GM23338 (cell line): ENCODE measurements at regions not wholly inside any gene's neighbourhood (a gene's known extent, or its start where the extent isn't known, plus 50 kb on each side); places are given as distances from the start of the nearest gene placed in this dataset.

Experiments
- ATAC-seq: fragments of 200-7000 bp; cut with Tn5 transposase; 3 replicates; pipeline ENCODE4 v1.9.1; 2020
- DNase-seq: peaks from one replicate; pipeline ENCODE4 v3.0.0-alpha.2; 2015; ENCODE audit warnings: low spot score
- H2AFZ ChIP-seq: fragments of 200-600 bp; sonication (generic); 2 replicates; pipeline ENCODE4 v1.8.0; 2016; ENCODE audit warnings: antibody characterized with exemption, mild to moderate bottlenecking, moderate library complexity
- H3F3A ChIP-seq: fragments of 200-600 bp; sonication (generic); replicated peaks from 2 replicates; pipeline ENCODE4 v1.8.0; 2017; ENCODE audit warnings: antibody characterized with exemption, mixed run types, low read depth
- H3K27ac ChIP-seq: fragments of 200-600 bp; sonication (generic); 2 replicates; pipeline ENCODE4 v1.6.1; 2016; ENCODE audit warnings: low read depth
- H3K27me3 ChIP-seq: fragments of 200-600 bp; sonication (generic); 2 replicates; pipeline ENCODE4 v1.8.0; 2016; ENCODE audit warnings: mild to moderate bottlenecking, mixed run types, moderate library complexity; ENCODE audit not compliant: insufficient read depth
- H3K36me3 ChIP-seq: fragments of 200-600 bp; sonication (generic); 2 replicates; pipeline ENCODE4 v1.8.0; 2016; ENCODE audit warnings: mild to moderate bottlenecking; ENCODE audit not compliant: insufficient read depth
- H3K4me1 ChIP-seq: fragments of 200-600 bp; sonication (generic); 2 replicates; pipeline ENCODE4 v1.8.0; 2016; ENCODE audit warnings: mild to moderate bottlenecking, moderate library complexity; ENCODE audit not compliant: insufficient read depth
- H3K4me2 ChIP-seq: fragments of 200-600 bp; sonication (generic); 2 replicates; pipeline ENCODE4 v1.7.1; 2017; ENCODE audit warnings: mixed run types
- H3K4me3 ChIP-seq: fragments of 200-600 bp; sonication (generic); 2 replicates; pipeline ENCODE4 v1.6.1; 2016; ENCODE audit warnings: mixed run types
- H3K79me2 ChIP-seq: fragments of 200-600 bp; sonication (generic); replicated peaks from 2 replicates; pipeline ENCODE4 v1.8.0; 2017; ENCODE audit warnings: mild to moderate bottlenecking; ENCODE audit not compliant: insufficient read depth
- H3K9me2 ChIP-seq: fragments of 200-600 bp; sonication (generic); 2 replicates; pipeline ENCODE4 v1.8.0; 2017; ENCODE audit not compliant: insufficient read depth
- H4K20me1 ChIP-seq: fragments of 200-600 bp; sonication (generic); replicated peaks from 2 replicates; pipeline ENCODE4 v1.8.0; 2017; ENCODE audit warnings: mild to moderate bottlenecking; ENCODE audit not compliant: insufficient read depth
- H3K27ac Mint-ChIP-seq: 2 replicates; pipeline ENCODE4 v1.8.0; 2020; ENCODE audit warnings: inconsistent platforms, mild to moderate bottlenecking, moderate library complexity, mixed read lengths
- H3K27me3 Mint-ChIP-seq: 3 replicates; pipeline ENCODE4 v1.8.0; 2022; ENCODE audit warnings: low read depth, mild to moderate bottlenecking, moderate library complexity, mixed read lengths, inconsistent platforms; ENCODE audit not compliant: insufficient read depth, poor library complexity
- H3K36me3 Mint-ChIP-seq: 3 replicates; pipeline ENCODE4 v1.8.0; 2021; ENCODE audit warnings: low read depth, mild to moderate bottlenecking, inconsistent platforms, moderate library complexity, mixed read lengths
- H3K4me1 Mint-ChIP-seq: 3 replicates; pipeline ENCODE4 v1.8.0; 2020; ENCODE audit warnings: mild to moderate bottlenecking, inconsistent platforms, mixed read lengths
- H3K4me3 Mint-ChIP-seq: 3 replicates; pipeline ENCODE4 v1.8.0; 2021; ENCODE audit warnings: moderate library complexity, mild to moderate bottlenecking, inconsistent platforms, mixed read lengths
- H3K9me3 Mint-ChIP-seq: 3 replicates; pipeline ENCODE4 v1.8.0; 2020; ENCODE audit warnings: moderate library complexity, mild to moderate bottlenecking, inconsistent platforms, mixed read lengths
- CREB1 ChIP-seq: fragments of 250-450 bp; sonication (Bioruptor Pico); IDR thresholded peaks from 2 replicates; pipeline ENCODE4 v1.5.0; 2020; ENCODE audit warnings: low read depth, mild to moderate bottlenecking, moderate library complexity
- EZH2 ChIP-seq: fragments of 200-600 bp; sonication (generic); IDR thresholded peaks from one replicate; pipeline ENCODE4 v1.8.0; 2017; ENCODE audit warnings: antibody characterized with exemption, mild to moderate bottlenecking, low read depth; ENCODE audit not compliant: unreplicated experiment
- JUNB ChIP-seq: IDR thresholded peaks from one replicate; pipeline ENCODE4 v1.6.1; 2016; ENCODE audit warnings: antibody characterized with exemption; ENCODE audit not compliant: unreplicated experiment
- NANOG ChIP-seq: IDR thresholded peaks from 2 replicates; pipeline ENCODE4 v1.6.1; 2016; ENCODE audit warnings: antibody characterized with exemption, borderline replicate concordance
- POLR2AphosphoS5 ChIP-seq: IDR thresholded peaks from 2 replicates; pipeline ENCODE4 v1.6.1; 2016; ENCODE audit warnings: antibody characterized with exemption, low read depth
- STAT1 ChIP-seq: IDR thresholded peaks from one replicate; pipeline ENCODE4 v1.6.1; 2016; ENCODE audit warnings: antibody characterized with exemption; ENCODE audit not compliant: unreplicated experiment
- ZNF114 ChIP-seq: fragments of 250-450 bp; sonication (Bioruptor Pico); IDR thresholded peaks from 2 replicates; pipeline ENCODE4 v1.5.0; 2020; ENCODE audit warnings: mild to moderate bottlenecking, moderate library complexity
- ZNF331 ChIP-seq: fragments of 250-450 bp; sonication (Bioruptor Pico); IDR thresholded peaks from 2 replicates; pipeline ENCODE4 v1.5.0; 2020; ENCODE audit warnings: low read depth, mild to moderate bottlenecking, moderate library complexity
- TF ChIP-seq, protein P1 (sequence below), 2 experiments: fragments of 200-600 bp in 1 of 2; sonication (generic) in 1 of 2; conservative IDR thresholded peaks; 2 replicates each; pipeline versions ENCODE4 v1.5.1 to v1.6.1; 2016 to 2017; ENCODE audit warnings: antibody characterized with exemption in 2 of 2, low read depth in 2 of 2, mild to moderate bottlenecking in 2 of 2, moderate library complexity in 1 of 2
- TF ChIP-seq, protein P2 (sequence below): IDR thresholded peaks from one replicate; pipeline ENCODE4 v1.6.1; 2018; ENCODE audit warnings: antibody characterized with exemption; ENCODE audit not compliant: unreplicated experiment
- TF ChIP-seq, protein P3 (sequence below): IDR thresholded peaks from 2 replicates; pipeline ENCODE4 v1.6.1; 2016; ENCODE audit warnings: antibody characterized with exemption

GRCh38 chr4:66451741-66452140 lies 781.5 kb upstream of the EPHA5 start (continued):
- TF ChIP-seq, protein P1, sequence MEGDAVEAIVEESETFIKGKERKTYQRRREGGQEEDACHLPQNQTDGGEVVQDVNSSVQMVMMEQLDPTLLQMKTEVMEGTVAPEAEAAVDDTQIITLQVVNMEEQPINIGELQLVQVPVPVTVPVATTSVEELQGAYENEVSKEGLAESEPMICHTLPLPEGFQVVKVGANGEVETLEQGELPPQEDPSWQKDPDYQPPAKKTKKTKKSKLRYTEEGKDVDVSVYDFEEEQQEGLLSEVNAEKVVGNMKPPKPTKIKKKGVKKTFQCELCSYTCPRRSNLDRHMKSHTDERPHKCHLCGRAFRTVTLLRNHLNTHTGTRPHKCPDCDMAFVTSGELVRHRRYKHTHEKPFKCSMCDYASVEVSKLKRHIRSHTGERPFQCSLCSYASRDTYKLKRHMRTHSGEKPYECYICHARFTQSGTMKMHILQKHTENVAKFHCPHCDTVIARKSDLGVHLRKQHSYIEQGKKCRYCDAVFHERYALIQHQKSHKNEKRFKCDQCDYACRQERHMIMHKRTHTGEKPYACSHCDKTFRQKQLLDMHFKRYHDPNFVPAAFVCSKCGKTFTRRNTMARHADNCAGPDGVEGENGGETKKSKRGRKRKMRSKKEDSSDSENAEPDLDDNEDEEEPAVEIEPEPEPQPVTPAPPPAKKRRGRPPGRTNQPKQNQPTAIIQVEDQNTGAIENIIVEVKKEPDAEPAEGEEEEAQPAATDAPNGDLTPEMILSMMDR (conservative IDR thresholded peaks at IDR 0.05; ENCODE audit: low read depth in 2 of 2) = no peak
- TF ChIP-seq, protein P2, sequence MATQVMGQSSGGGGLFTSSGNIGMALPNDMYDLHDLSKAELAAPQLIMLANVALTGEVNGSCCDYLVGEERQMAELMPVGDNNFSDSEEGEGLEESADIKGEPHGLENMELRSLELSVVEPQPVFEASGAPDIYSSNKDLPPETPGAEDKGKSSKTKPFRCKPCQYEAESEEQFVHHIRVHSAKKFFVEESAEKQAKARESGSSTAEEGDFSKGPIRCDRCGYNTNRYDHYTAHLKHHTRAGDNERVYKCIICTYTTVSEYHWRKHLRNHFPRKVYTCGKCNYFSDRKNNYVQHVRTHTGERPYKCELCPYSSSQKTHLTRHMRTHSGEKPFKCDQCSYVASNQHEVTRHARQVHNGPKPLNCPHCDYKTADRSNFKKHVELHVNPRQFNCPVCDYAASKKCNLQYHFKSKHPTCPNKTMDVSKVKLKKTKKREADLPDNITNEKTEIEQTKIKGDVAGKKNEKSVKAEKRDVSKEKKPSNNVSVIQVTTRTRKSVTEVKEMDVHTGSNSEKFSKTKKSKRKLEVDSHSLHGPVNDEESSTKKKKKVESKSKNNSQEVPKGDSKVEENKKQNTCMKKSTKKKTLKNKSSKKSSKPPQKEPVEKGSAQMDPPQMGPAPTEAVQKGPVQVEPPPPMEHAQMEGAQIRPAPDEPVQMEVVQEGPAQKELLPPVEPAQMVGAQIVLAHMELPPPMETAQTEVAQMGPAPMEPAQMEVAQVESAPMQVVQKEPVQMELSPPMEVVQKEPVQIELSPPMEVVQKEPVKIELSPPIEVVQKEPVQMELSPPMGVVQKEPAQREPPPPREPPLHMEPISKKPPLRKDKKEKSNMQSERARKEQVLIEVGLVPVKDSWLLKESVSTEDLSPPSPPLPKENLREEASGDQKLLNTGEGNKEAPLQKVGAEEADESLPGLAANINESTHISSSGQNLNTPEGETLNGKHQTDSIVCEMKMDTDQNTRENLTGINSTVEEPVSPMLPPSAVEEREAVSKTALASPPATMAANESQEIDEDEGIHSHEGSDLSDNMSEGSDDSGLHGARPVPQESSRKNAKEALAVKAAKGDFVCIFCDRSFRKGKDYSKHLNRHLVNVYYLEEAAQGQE = no peak
- no peak for TF ChIP-seq STAT1
- TF ChIP-seq ZNF114 (CRISPR knock-in tag) = no peak

- H3K27ac Mint-ChIP-seq = no peak overlapping the region
- Histone ChIP-seq H3K4me2 (no peak overlapping the region), H3K79me2 (no peaks in the 10 kb centered on the region), H3K27ac (no peak overlapping the region), H3K36me3 (no peaks in the 10 kb centered on the region), H3K9me2 (no peaks in the 10 kb centered on the region), H2AFZ (no peak overlapping the region), H4K20me1 (no peaks in the 10 kb centered on the region), H3F3A (no peaks in the 10 kb centered on the region), H3K4me1 (no peaks in the 10 kb centered on the region), H3K4me3 (no peak overlapping the region), H3K27me3 (no peaks in the 10 kb centered on the region)
- H3K9me3 Mint-ChIP-seq = no peaks in the 10 kb centered on the region
- no peak overlapping the region for H3K4me3 Mint-ChIP-seq
- ATAC-seq = no peak
- no peak for DNase-seq
- no peaks in the 10 kb centered on the region for H3K36me3 Mint-ChIP-seq
- no peaks in the 10 kb centered on the region for H3K27me3 Mint-ChIP-seq
- H3K4me1 Mint-ChIP-seq = peaks cover 6% of the 10 kb centered on the region
- TF ChIP-seq, protein P2 = no peak
- TF ChIP-seq POLR2AphosphoS5 (no peak), CREB1 (CRISPR knock-in tag) (no peak), STAT1 (no peak), EZH2 (no peak), ZNF114 (CRISPR knock-in tag) (no peak), JUNB (no peak), NANOG (no peak), ZNF331 (CRISPR knock-in tag) (no peak)
- TF ChIP-seq, protein P1 (conservative IDR thresholded peaks at IDR 0.05; ENCODE audit: low read depth in 2 of 2) = no peak
- TF ChIP-seq, protein P3, sequence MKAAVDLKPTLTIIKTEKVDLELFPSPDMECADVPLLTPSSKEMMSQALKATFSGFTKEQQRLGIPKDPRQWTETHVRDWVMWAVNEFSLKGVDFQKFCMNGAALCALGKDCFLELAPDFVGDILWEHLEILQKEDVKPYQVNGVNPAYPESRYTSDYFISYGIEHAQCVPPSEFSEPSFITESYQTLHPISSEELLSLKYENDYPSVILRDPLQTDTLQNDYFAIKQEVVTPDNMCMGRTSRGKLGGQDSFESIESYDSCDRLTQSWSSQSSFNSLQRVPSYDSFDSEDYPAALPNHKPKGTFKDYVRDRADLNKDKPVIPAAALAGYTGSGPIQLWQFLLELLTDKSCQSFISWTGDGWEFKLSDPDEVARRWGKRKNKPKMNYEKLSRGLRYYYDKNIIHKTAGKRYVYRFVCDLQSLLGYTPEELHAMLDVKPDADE = no peak
Observed at GRCh38 chr4:66443008-66443407, 772.7 kb upstream of the EPHA5 start.
